ENCODE measurements at regions not wholly inside any gene's neighbourhood (a gene's known extent, or its start where the extent isn't known, plus 50 kb on each side); places are given as distances from the start of the nearest gene placed in this dataset.

DNA sequence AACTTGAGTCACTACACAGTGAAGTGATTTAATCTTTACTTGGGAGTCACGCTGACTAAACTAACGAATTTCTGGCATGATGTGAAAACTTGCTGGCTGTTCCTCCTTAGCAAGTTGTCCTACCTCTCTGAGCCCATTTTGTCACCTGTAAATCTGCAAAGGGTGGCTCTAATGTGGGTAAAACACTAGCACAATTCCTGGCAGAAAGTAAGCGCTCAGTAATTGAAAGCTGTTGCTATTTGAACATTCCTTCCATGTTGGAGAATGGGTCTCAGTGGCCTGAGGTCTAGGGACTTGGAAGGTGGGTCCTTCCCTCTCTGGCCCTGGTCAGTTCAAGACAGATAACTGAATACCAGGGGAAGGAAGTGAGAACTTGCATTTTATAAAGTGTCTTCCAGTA, 309.0 kb upstream of the PROX1 start:
- TF ChIP-seq, protein P1, sequence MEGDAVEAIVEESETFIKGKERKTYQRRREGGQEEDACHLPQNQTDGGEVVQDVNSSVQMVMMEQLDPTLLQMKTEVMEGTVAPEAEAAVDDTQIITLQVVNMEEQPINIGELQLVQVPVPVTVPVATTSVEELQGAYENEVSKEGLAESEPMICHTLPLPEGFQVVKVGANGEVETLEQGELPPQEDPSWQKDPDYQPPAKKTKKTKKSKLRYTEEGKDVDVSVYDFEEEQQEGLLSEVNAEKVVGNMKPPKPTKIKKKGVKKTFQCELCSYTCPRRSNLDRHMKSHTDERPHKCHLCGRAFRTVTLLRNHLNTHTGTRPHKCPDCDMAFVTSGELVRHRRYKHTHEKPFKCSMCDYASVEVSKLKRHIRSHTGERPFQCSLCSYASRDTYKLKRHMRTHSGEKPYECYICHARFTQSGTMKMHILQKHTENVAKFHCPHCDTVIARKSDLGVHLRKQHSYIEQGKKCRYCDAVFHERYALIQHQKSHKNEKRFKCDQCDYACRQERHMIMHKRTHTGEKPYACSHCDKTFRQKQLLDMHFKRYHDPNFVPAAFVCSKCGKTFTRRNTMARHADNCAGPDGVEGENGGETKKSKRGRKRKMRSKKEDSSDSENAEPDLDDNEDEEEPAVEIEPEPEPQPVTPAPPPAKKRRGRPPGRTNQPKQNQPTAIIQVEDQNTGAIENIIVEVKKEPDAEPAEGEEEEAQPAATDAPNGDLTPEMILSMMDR (IDR thresholded peaks at IDR 0.05; ENCODE audit: low read depth, low read length, missing control alignments), result no peak
- DNase-seq (ENCODE audit: low read depth), result no peak
- no peak overlapping the region for H3K4me3 ChIP-seq (ENCODE audit: low read depth, low read length)

DNA sequence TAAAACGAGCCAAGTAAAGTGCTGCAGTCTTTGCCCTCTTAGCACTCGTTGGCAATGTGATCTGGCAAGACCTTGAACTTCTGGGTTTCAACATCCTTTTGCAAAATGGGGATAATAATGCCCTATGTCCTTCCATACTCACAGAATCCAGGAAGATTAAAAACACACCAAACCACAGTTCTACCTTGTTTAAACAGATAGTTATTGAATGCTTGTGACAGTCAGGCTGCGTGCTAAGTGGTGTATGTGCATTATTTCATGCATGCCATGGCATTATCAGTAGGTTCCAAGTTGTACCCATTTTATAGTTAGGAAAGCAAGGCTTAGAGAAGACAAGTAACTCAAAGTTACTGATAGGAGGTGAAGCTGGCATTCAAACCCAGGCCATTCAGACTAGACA, 308.6 kb upstream of the PROX1 start:
- no peak overlapping the region for H3K4me3 ChIP-seq (ENCODE audit: low read depth, low read length)
- no peak for DNase-seq (ENCODE audit: low read depth)
- TF ChIP-seq, protein P1 (IDR thresholded peaks at IDR 0.05; ENCODE audit: low read depth, low read length, missing control alignments), result no peak

DNA sequence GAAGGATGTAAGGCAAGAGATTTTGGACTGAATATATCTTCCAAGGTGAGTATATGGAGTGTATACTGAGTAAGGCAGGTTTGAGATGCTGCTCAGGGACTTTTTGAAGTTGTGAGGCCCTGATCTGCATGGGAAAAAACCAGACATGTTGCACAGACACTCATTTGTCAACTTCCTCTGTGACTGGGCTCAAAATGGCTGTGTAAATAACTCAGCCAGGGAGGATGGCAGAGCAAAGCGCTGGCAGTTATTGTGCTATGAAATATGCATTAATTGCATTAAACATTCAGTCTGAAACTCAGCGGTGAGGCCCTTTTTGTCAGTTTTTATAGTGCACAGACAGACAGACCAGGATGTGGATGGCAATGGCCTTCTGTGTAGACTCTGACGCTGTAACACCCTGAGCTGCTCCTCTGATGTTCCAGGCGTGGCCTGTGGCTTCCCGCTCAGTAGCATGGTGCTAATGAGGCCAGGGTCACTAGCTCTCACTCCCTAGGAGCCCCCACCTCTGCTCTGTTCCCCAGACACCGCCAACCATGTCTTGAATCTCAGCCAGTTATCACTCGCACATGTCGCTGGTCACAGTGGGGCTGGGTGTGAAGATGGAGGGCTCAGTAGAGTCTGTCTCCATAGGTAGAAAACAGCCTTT, 307.0 kb upstream of the PROX1 start:
- TF ChIP-seq, protein P1 (IDR thresholded peaks at IDR 0.05; ENCODE audit: low read depth, low read length, missing control alignments), result no peak
- no peak for DNase-seq (ENCODE audit: low read depth)
- no peak overlapping the region for H3K4me3 ChIP-seq (ENCODE audit: low read depth, low read length)

DNA sequence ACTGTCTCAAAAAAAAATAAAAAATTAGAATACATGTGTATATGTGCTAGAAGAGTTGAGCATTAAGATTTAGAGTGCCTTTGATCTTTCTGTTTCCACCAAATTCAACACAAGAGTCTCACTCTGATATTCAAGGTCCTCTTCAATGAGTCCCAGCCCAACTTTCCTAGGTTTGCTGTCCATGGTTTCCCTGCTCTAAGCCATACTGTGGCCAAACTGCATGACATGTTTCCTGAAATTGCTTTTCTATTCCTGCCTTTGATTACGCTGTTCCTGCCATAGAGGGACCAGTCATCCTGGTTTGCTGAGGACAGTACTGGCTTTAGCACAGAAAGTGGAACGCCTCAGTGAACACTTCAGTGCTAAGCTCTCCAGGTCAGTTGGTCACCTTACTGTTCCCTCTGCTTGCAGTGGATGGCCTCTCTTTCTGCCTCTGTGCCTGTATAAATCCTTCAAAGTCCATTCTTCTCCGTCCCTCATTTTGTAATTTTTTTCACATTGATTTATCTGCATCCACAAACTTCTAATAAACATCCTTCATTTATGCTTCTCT, 305.9 kb upstream of the PROX1 start:
- DNase-seq (ENCODE audit: low read depth), result no peak
- TF ChIP-seq, protein P1 (IDR thresholded peaks at IDR 0.05; ENCODE audit: low read depth, low read length, missing control alignments), result no peak
- no peak overlapping the region for H3K4me3 ChIP-seq (ENCODE audit: low read depth, low read length)

DNA sequence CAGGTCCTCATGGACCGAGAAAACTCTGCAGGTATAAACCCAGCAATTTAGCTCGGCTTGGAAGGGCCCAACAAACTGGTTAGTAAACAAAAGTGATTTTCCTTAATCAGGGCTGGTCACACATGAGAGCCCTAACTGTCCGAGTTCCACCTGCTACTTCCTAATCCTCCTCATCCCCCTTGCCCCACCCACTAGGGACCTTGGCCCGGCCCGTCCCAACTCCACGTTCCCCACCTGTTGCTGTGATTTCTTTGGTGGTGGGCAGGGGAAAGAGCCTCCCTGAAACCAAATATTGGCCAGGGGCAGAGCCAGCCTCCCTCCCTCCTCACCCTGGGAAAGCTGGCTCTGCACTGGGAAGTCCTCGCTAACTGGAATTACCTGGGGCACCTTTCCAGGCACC, 304.2 kb upstream of the PROX1 start:
- H3K4me3 ChIP-seq (ENCODE audit: low read depth, low read length), result no peak overlapping the region
- TF ChIP-seq, protein P1 (IDR thresholded peaks at IDR 0.05; ENCODE audit: low read depth, low read length, missing control alignments), result no peak

DNA sequence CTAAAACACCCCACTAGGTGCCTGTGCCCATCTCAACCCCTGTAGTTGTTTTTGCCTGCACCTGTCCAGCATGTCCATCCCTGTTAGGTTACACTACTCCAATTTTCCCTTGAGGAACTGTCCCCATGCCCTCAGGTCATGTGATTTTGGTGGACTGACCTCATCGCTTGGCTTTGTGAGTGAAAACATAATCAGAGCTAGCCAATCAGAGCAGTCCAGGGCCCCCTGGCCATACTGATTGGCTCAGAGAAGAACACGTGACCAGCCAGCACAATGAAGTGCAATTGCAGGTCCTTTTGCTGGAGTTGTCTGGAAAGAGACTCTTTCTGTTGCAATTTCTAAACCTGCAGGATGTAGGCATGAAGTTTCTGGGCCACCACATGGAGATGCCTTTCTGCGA, 303.3 kb upstream of the PROX1 start:
- TF ChIP-seq, protein P1 (IDR thresholded peaks at IDR 0.05; ENCODE audit: low read depth, low read length, missing control alignments), result no peak

More for the DNA sequence above, 304.2 kb upstream of the PROX1 start:
- DNase-seq (ENCODE audit: low read depth), result no peak

More for the DNA sequence above, 303.3 kb upstream of the PROX1 start:
- no peak for DNase-seq (ENCODE audit: low read depth)
- H3K4me3 ChIP-seq (ENCODE audit: low read depth, low read length), result no peak overlapping the region

All from GM12864 (cell line).